ENCODE measurements at regions not wholly inside any gene's neighbourhood (a gene's known extent, or its start where the extent isn't known, plus 50 kb on each side); places are given as distances from the start of the nearest gene placed in this dataset.

DNA sequence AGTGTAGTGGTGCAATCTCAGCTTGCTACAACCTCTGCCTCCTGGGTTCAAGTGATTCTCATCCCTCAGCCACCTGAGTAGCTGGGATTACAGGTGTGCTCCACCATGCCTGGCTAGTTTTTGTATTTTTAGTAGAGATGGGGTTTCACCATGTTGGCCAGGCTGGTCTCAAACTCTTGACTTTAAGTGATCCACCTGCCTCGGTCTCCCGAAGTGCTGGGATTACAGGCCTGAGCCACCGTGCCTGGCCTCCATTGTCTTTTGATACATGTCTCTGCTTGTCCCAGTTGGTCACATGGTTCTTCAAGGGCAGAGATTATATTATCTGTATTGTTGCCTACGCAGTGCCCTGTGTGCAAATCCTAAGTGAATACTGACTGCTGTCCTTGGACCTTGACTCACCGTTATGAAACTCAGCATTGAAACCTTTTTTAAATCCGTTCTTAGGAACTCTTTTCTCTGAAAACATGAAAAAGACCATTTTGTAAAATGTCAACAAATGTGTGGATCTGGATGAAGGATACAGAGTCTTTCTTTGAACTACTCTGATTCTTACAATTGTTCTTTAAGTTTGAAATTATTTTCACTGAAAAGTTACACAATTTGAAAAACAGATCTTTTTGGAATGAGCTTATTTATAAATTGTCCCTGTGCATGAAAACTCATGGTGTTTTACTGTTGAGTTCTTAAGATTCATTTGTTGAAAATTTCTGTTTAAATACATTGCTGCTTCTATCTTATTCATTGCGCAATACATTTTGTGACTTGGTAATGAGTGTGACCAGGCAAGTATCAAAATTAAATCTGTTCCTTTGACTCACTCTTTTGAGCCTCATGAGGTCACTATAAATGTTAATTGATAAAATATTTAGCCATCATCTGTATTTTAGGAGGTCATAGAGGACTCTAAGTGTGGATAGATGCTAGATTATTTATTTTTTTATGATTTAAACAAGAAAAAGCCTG is 293.5 kb downstream of the UTRN start:
- DNase-seq (ENCODE audit: low read depth) = no peak

GRCh38 chr6:144580039-144580438 is 294.9 kb downstream of the UTRN start:
- DNase-seq (ENCODE audit: low read depth) = no peak

- no peak for DNase-seq (ENCODE audit: low read depth)
Measured at GRCh38 chr6:144580771-144581170, 295.6 kb downstream of the UTRN start.

DNA sequence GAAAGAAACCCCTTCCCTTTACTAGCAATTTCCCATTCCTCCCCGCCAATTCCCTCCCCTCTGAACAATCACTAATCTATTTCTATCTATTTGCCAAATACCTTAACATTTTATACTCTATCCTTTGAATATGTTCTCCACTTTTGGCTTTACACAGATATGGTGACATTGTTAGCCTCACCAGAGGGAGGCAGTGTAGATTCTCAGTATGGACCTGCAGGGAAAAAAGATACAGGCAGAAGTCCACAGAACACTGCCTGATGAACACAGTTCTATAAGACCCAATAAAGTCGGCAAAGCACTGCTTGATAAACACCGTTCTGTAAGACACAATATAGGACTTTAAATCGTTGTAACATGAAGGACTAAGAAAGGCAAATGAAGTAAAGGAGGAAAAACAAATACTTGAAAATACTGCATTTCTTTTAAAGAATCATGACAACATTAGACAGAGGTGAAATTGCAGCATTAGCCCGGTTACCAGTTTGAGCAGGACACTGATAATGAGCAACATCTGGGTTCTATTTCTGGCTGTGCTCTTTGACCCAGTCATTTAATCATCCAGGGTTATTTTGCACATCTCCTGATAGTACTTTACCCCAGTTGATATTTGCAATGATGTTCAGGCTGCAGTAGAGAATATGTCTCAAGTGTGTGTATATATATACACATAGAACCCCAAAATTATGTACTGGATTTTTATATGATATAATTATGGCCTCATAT is 296.8 kb downstream of the UTRN start:
- DNase-seq (ENCODE audit: low read depth) = no peak

DNA sequence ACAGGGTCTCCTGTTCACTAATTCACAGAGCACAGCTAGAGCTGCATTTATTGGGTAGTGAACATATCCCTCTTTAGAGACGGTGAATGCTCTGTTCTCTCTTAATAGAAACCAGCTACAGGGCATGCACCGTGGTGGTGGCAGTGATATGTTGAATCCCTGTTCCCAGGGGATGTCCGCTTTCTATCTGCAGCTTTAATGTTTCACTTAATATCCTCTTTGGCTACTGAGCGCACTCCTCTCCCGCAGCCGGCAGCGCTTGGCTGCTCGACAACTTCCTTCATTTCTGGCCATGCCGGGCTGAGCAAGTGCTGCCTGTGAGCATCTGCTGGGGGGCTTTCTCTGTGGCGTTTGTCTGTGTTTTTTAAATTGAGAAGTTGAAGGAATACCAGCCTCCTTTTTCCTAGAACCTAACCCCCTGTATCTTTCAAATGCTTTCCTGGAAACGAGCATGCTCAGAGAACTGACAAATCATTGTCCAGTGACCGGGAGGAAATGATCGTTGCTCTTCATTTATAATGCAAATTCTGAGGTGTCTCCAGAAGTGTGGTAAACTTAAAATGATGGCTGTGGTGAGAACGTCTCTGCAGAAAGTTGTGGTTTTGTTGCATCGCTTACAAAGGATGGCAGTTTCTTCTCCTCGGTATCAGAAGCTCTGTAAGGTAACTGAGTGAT is 297.9 kb downstream of the UTRN start:
- peak; percentile 22 for DNase-seq (ENCODE audit: low read depth)

GRCh38 chr6:144583614-144583954 is 298.4 kb downstream of the UTRN start:
- DNase-seq (ENCODE audit: low read depth) = no peak

DNA sequence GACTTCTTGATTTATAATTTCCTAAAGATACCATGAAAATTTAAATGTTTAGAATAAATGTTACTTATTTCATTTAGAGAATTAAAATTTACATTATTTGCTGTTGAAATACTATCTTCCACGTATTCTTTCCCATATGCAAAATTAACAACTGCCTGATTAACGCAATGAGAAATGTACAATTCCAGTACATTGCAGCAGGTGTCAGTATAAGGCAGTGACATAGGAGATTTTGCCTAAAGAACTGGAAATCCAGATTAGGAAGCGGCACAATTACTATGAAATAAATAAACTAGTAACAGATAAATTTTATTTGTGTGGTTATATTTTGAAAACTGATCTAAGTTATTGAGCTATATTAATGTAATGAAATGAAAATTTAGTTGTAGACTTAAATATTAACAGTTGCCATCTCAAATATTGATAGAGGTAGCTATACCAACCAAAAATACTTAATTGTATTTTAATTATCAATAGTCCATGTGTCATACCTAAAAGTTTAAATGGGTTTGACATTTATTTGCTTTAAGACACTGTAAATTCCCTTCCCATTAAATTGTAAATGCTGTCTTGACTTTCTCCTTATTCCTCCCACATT is 300.2 kb downstream of the UTRN start:
- no peak for DNase-seq (ENCODE audit: low read depth)

GRCh38 chr6:144586986-144587385 is 301.9 kb downstream of the UTRN start:
- DNase-seq (ENCODE audit: low read depth) = no peak

- no peak for DNase-seq (ENCODE audit: low read depth)
Measured at GRCh38 chr6:144588697-144589325, 303.7 kb downstream of the UTRN start.

DNA sequence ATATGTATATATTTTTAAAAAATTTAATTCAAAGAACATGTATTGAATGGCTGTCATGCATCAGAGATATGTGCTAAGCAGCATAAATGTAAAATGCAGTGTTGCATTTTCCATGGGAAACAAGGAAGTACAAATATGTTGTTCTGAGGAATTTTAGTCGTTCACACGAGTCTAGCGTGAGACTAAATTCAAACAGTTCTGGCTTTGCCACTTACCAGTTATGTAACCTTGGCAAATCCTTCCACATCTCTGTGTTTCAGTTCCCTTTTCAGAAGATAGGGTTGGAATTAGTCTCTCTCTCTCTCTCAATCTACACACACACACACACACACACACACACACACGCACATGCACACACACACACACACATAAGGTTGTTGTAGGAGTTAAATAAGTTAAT is 305.4 kb downstream of the UTRN start:
- DNase-seq (ENCODE audit: low read depth) = no peak

- DNase-seq (ENCODE audit: low read depth) = no peak
Measured at GRCh38 chr6:144593392-144593791, 308.3 kb downstream of the UTRN start.

DNA sequence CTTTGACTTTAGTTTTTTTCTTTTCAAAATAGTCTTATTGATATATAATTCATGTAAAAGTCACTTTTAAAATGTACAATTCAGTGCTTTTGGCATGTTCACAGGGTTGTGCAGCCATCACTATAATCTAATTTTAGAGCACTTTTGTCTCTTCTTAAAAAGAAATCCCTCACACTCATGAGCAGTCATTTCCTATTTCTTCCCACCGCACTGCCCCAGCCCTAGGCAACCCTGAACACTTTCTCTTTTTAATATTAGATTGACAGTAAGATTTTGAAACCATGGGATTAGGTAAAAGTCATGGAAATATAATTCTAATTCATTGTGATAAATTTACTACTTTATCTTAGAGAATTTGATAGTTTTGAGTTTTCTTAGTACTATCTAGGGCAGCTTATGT is 309.4 kb downstream of the UTRN start:
- DNase-seq (ENCODE audit: low read depth) = no peak

- DNase-seq (ENCODE audit: low read depth) = no peak
Measured at GRCh38 chr6:144595266-144595665, 310.1 kb downstream of the UTRN start.

DNA sequence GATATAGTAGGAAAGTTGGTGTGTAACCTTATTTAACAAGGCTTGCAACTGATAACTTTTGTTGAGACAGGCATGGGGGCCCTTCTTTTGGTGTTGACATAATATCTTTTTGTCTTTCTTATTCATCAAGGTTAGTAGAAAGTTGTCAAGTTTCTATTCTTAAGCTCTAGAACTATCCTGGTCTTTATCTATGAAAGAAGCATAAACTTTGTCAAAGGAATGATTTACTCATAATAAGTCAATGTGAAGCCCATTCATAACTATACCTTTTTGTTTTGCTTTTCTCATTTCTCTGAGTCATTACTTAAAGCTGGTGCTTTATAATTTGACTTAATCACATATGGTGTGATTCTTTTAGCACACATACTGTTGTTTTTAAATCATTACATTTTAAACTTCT is 312.4 kb downstream of the UTRN start:
- no peak for DNase-seq (ENCODE audit: low read depth)

GRCh38 chr6:144599615-144600014 is 314.5 kb downstream of the UTRN start:
- DNase-seq (ENCODE audit: low read depth) = no peak

- no peak for DNase-seq (ENCODE audit: low read depth)
Measured at GRCh38 chr6:144601221-144601620, 316.1 kb downstream of the UTRN start.

DNA sequence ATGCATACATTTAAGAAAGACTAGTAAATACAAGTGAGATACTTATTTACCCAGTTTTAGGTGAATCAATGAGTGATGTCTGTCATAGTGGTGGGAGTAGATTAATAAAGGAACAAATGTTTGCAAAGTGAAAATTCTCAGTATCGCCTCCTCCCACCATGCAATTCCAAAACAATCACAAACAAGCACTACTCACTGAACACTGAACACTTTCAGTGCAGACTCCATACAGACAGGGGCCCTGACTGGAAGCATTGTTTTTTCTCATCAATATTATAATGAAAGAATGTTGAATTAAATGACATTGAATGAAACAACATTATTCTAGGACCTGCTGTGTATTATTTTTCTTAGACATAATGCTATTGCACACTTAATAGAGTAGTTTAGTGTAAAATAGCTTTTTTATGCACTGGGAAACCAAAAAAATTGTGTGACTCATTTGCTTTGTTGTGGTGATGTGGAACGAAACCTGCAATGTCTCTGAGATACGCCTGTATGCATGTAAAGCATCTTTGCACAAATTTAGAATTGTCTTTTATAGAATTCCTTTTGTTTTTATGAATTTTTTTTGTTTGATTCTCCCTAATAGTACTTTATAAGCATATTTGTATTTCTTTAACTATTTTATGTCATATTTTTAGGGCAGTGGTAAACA is 317.5 kb downstream of the UTRN start:
- no peak for DNase-seq (ENCODE audit: low read depth)

DNA sequence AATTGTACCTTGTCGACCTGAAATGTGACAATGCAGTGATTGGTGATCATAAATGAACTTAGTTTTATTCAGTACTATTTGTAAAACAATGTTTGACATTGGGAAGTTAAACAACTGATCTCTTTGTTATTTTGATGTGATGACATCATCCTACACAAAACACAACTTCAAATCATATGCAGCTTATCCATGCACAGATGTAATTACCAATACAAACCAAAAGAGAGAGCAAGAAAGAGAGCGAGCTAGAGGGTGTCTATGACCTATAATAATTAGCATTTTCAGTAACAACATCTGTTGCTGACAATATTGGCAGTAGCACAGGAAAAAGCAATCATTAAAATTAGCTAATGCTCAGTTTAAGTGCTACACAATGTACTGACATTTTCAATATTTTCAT is 320.9 kb downstream of the UTRN start:
- DNase-seq (ENCODE audit: low read depth) = no peak

DNA sequence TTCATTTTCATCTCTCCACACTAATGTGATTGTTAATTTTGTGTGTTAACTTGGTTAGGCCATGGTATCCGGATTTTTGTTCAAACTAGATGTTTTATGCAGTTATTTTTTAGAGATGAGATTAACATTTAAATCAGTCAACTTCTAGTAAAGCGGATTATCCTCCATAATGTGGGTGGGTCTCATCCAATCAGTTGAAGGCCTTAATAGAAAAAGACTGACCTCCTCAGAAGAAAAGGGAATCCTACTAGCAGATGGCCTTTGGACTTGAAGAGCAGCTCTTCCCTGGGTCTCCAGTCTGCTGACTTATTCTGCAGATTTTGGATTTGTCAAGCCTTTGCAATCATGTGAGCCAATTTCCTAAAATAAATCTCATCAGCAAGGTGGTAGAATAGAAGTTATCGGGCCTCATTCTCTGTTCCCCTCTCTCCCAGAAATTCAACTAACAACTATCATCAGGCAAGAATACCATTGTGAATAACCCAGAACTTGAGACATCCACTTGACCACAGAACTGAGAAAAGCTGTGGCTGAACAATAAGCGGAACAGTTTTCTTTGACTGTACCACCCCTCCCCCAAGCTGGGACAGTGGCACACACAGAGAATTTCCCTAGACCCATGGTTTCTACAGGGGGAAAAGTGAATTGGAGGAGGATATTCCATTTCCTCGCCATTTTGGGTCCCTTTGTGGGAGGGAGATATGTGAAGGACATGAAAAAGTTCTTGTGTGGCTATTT is 323.0 kb downstream of the UTRN start:
- no peak for DNase-seq (ENCODE audit: low read depth)

DNA sequence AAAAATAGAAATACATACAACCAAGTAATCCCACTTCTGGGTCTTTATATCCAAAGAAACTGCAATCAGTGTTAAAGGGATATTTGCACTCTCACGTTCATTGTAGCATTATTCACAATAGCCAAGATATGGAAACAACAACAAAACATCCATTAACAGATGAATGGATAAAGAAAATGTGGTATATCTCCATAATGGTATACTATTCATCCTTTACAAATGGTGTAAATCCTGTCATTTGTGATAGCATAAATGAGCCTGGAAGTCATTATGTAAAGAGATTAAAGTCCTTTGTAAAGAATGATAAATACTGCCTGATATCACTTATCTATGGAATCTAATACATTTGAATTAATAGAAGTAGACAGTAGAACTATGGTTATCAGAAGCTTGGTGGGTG is 327.7 kb downstream of the UTRN start:
- no peak for DNase-seq (ENCODE audit: low read depth)

DNA sequence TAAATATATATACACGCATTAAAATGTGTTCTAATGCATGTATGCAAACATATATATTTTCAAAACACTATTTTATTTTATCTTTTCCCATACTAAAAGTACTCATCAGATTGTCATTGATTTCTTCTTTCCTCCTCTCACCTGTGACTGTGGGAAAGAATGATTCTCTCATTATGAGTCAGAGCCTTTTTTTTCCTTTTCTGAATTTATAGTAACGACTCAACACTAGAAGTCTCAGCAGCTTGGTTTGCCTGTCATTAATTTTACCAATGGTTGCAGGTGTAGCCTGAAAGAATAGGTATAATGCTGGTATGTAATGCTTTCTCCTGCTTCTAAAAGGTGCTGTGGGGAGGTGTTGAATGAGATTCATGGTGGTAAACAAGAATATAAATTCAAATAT is 328.7 kb downstream of the UTRN start:
- DNase-seq (ENCODE audit: low read depth) = no peak

Measured in stimulated activated CD8-positive, alpha-beta memory T cell treated with anti-CD3 and anti-CD28 coated beads, Interleukin-15, amount 100 ng/mL, for 24 hours (primary cell).